ENCODE measurements at regions not wholly inside any gene's neighbourhood (a gene's known extent, or its start where the extent isn't known, plus 50 kb on each side); places are given as distances from the start of the nearest gene placed in this dataset.

- Histone ChIP-seq H3K27ac (no peak overlapping the region), H3K9me3 (peaks cover 0 to 16% (median 4%) of the 10 kb centered on the region in 8 donors), H3K36me3 (no peaks in the 10 kb centered on the region), H3K27me3 (replicated peaks in 1 of 7) (no peaks in the 10 kb centered on the region), H3K4me1 (no peaks in the 10 kb centered on the region), H3K4me3 (no peak overlapping the region)
- TF ChIP-seq POLR2A (IDR thresholded peaks at IDR 0.05): no peak
- TF ChIP-seq POLR2AphosphoS5 (IDR thresholded peaks at IDR 0.05): no peak
- TF ChIP-seq CTCF (IDR thresholded peaks at IDR 0.05 in 8 of 11, conservative IDR thresholded peaks at IDR 0.05 in 3 of 11): no peak
- no peak for DNase-seq
- intact Hi-C loops (cut with DNase I; ENCODE audit: low total_unique reads): no loop called here
- 52 to 82% (median 76%) methylated on average over 8 of the region's 8 CpGs for WGBS, 5 donors
Observed at GRCh38 chr11:98630736-98631135, 390.0 kb upstream of the CNTN5 start.

- H3K9me3 ChIP-seq: peaks cover 0 to 6% (median 0%) of the 10 kb centered on the region in 8 donors
- H3K27me3 ChIP-seq (replicated peaks in 1 of 7): no peaks in the 10 kb centered on the region
- no peak overlapping the region for H3K4me3 ChIP-seq
- no peak for DNase-seq
- no peak for TF ChIP-seq POLR2AphosphoS5 (IDR thresholded peaks at IDR 0.05)
- no peak for TF ChIP-seq POLR2A (IDR thresholded peaks at IDR 0.05)
- TF ChIP-seq CTCF (IDR thresholded peaks at IDR 0.05 in 8 of 11, conservative IDR thresholded peaks at IDR 0.05 in 3 of 11): no peak
- no peaks in the 10 kb centered on the region for H3K36me3 ChIP-seq
- H3K4me1 ChIP-seq: no peaks in the 10 kb centered on the region
- intact Hi-C loops (cut with DNase I; ENCODE audit: low total_unique reads): loop anchor here (10.0 kb wide), 1 partner anchor 57 kb away; no protein-coding TSS in a partner anchor
- no peak overlapping the region for H3K27ac ChIP-seq
Observed at GRCh38 chr11:98657711-98658110, 363.0 kb upstream of the CNTN5 start.

- no peak for DNase-seq
- Histone ChIP-seq H3K9me3 (peaks cover 0 to 6% (median 0%) of the 10 kb centered on the region in 8 donors), H3K4me3 (no peak overlapping the region), H3K4me1 (no peaks in the 10 kb centered on the region), H3K36me3 (no peaks in the 10 kb centered on the region), H3K27me3 (replicated peaks in 1 of 7) (no peaks in the 10 kb centered on the region), H3K27ac (no peak overlapping the region)
- intact Hi-C loops (cut with DNase I; ENCODE audit: low total_unique reads): loop anchor here (10.0 kb wide), 1 partner anchor 55 kb away; no protein-coding TSS in a partner anchor
- 62 to 79% (median 72%) methylated on average over 4 of the region's 4 CpGs for WGBS, 5 donors
- TF ChIP-seq CTCF (IDR thresholded peaks at IDR 0.05 in 8 of 11, conservative IDR thresholded peaks at IDR 0.05 in 3 of 11) (no peak), POLR2A (IDR thresholded peaks at IDR 0.05) (no peak), POLR2AphosphoS5 (IDR thresholded peaks at IDR 0.05) (no peak)
Observed at GRCh38 chr11:98659431-98659830, 361.3 kb upstream of the CNTN5 start.

- DNase-seq: no peak
- Histone ChIP-seq H3K36me3 (no peaks in the 10 kb centered on the region), H3K4me1 (no peaks in the 10 kb centered on the region), H3K27me3 (replicated peaks in 1 of 7) (no peaks in the 10 kb centered on the region), H3K27ac (no peak overlapping the region), H3K4me3 (no peak overlapping the region), H3K9me3 (peaks cover 0 to 16% (median 5%) of the 10 kb centered on the region in 8 donors)
- intact Hi-C loops (cut with DNase I; ENCODE audit: low total_unique reads): no loop called here
- WGBS, 5 donors: 81 to 88% (median 85%) methylated on average over 2 of the region's 2 CpGs
- TF ChIP-seq CTCF (IDR thresholded peaks at IDR 0.05 in 8 of 11, conservative IDR thresholded peaks at IDR 0.05 in 3 of 11): no peak
- TF ChIP-seq POLR2AphosphoS5 (IDR thresholded peaks at IDR 0.05): no peak
- no peak for TF ChIP-seq POLR2A (IDR thresholded peaks at IDR 0.05)
Observed at GRCh38 chr11:98674390-98674789, 346.4 kb upstream of the CNTN5 start.
